WTC11 (cell line): ENCODE measurements at regions not wholly inside any gene's neighbourhood (a gene's known extent, or its start where the extent isn't known, plus 50 kb on each side); places are given as distances from the start of the nearest gene placed in this dataset.

Source experiments
- ATAC-seq: fragments of 200-7000 bp; cut with Tn5 transposase; 2 replicates; pipeline ENCODE4 v1.10.0; 2021; ENCODE audit warnings: mild to moderate bottlenecking, moderate library complexity
- CTCF ChIA-PET: fragments of 300-600 bp; sonication (Branson Sonifier 250); formaldehyde crosslinking; loops from one replicate; lab custom pipeline; 2021; ENCODE audit warnings: antibody characterized with exemption; lab: Charles Lee
- POLR2A ChIA-PET: fragments of 350-600 bp; sonication (Branson Sonifier 250); formaldehyde crosslinking; loops from one replicate; lab custom pipeline; 2021; ENCODE audit warnings: antibody characterized with exemption; lab: Charles Lee
- DNase-seq: peaks from one replicate; pipeline ENCODE4 v3.0.0; 2021; ENCODE audit warnings: low spot score
- H3K27ac Mint-ChIP-seq: 2 replicates; pipeline ENCODE4 v1.8.0; 2021; ENCODE audit warnings: mixed read lengths
- H3K27me3 Mint-ChIP-seq: 2 replicates; pipeline ENCODE4 v1.8.0; 2021; ENCODE audit warnings: low read depth, mild to moderate bottlenecking, moderate library complexity, mixed read lengths
- H3K36me3 Mint-ChIP-seq: 2 replicates; pipeline ENCODE4 v1.8.0; 2021; ENCODE audit warnings: mixed read lengths
- H3K4me1 Mint-ChIP-seq: 2 replicates; pipeline ENCODE4 v1.8.0; 2022; ENCODE audit warnings: mixed read lengths
- H3K4me3 Mint-ChIP-seq: 2 replicates; pipeline ENCODE4 v1.8.0; 2021; ENCODE audit warnings: mild to moderate bottlenecking, moderate library complexity, mixed read lengths
- H3K9me3 Mint-ChIP-seq: 2 replicates; pipeline ENCODE4 v1.8.0; 2021; ENCODE audit warnings: mixed read lengths
- ATF1 ChIP-seq: sonication (generic); formaldehyde crosslinking; IDR thresholded peaks from 2 replicates; pipeline ENCODE4 v1.8.1; 2023; ENCODE audit warnings: mild to moderate bottlenecking, moderate library complexity, missing genetic modification reagents
- EMX1 ChIP-seq: fragments of 250-450 bp; sonication (Bioruptor Pico); IDR thresholded peaks from 2 replicates; pipeline ENCODE4 v1.8.0; 2021; ENCODE audit warnings: mild to moderate bottlenecking
- FOXJ3 ChIP-seq: sonication (generic); formaldehyde crosslinking; IDR thresholded peaks from 2 replicates; pipeline ENCODE4 v1.9.0; 2021; ENCODE audit warnings: missing genetic modification reagents, mild to moderate bottlenecking, borderline replicate concordance
- FOXP1 ChIP-seq: sonication (generic); formaldehyde crosslinking; IDR thresholded peaks from 2 replicates; pipeline ENCODE4 v1.8.0; 2022; ENCODE audit warnings: missing genetic modification reagents, mild to moderate bottlenecking, moderate library complexity, borderline replicate concordance
- GRHL2 ChIP-seq: fragments of 250-450 bp; sonication (Bioruptor Pico); IDR thresholded peaks from 2 replicates; pipeline ENCODE4 v1.8.0; 2022; ENCODE audit warnings: mild to moderate bottlenecking, moderate library complexity; ENCODE audit not compliant: insufficient replicate concordance, severe bottlenecking
- IRF2 ChIP-seq: sonication (generic); formaldehyde crosslinking; IDR thresholded peaks from 2 replicates; pipeline ENCODE4 v1.8.0; 2022; ENCODE audit warnings: low read depth, missing genetic modification reagents, borderline replicate concordance
- MXD4 ChIP-seq: fragments of 250-450 bp; sonication (Bioruptor Pico); IDR thresholded peaks from 2 replicates; pipeline ENCODE4 v1.8.0; 2021; ENCODE audit warnings: mild to moderate bottlenecking, moderate library complexity, borderline replicate concordance
- TCF7 ChIP-seq: sonication (generic); formaldehyde crosslinking; IDR thresholded peaks from 2 replicates; pipeline ENCODE4 v1.8.0; 2022; ENCODE audit warnings: mild to moderate bottlenecking, low read depth, missing genetic modification reagents, moderate library complexity
- ZNF219 ChIP-seq: sonication (generic); formaldehyde crosslinking; IDR thresholded peaks from 2 replicates; pipeline ENCODE4 v1.8.0; 2023; ENCODE audit warnings: missing genetic modification reagents, mild to moderate bottlenecking, borderline replicate concordance
- ZNF317 ChIP-seq: sonication (generic); formaldehyde crosslinking; IDR thresholded peaks from 2 replicates; pipeline ENCODE4 v1.8.1; 2023; ENCODE audit warnings: low read depth, mild to moderate bottlenecking, moderate library complexity, missing genetic modification reagents, borderline replicate concordance
- ZNF425 ChIP-seq: fragments of 250-450 bp; sonication (Bioruptor Pico); conservative IDR thresholded peaks from 2 replicates; pipeline ENCODE4 v1.9.0; 2021; ENCODE audit warnings: mild to moderate bottlenecking
- ZNF512 ChIP-seq: sonication (generic); formaldehyde crosslinking; IDR thresholded peaks from 2 replicates; pipeline ENCODE4 v1.8.1; 2022; ENCODE audit warnings: missing genetic modification reagents, borderline replicate concordance
- ZNF671 ChIP-seq: fragments of 250-450 bp; sonication (Bioruptor Pico); IDR thresholded peaks from 2 replicates; pipeline ENCODE4 v1.8.0; 2021; ENCODE audit warnings: mild to moderate bottlenecking
- TF ChIP-seq, protein P1 (sequence below): sonication (generic); formaldehyde crosslinking; IDR thresholded peaks from 2 replicates; pipeline ENCODE4 v1.8.1; 2023; ENCODE audit warnings: mild to moderate bottlenecking, moderate library complexity, missing genetic modification reagents
- TF ChIP-seq, protein P2 (sequence below): sonication (generic); formaldehyde crosslinking; IDR thresholded peaks from 2 replicates; pipeline ENCODE4 v1.8.0; 2022; ENCODE audit warnings: mild to moderate bottlenecking, missing genetic modification reagents
- TF ChIP-seq, protein P3 (sequence below): sonication (generic); formaldehyde crosslinking; IDR thresholded peaks from 2 replicates; pipeline ENCODE4 v1.8.1; 2022; ENCODE audit warnings: mild to moderate bottlenecking, missing genetic modification reagents, moderate library complexity, borderline replicate concordance

DNA sequence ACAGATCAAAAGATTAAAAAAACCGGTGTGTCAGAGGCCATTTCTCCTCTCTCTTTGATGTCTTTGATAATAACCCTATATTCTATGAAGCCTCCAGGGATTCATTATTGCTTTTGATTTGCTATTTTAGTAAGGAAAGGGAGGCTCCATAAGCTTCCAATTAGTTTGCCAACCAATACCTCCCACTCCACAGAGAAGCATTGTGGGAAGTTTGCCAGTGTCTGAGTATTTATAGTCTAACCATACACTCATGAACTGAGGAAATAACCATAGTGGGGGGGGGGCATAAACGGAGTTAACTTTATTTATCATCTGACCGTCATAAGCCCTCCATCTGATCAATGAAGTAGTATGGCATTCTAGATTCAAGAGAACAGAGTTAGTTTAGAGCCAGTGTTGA is 1066.8 kb upstream of the PABPC4L start:
- no peak overlapping the region for H3K4me3 Mint-ChIP-seq
- ChIA-PET CTCF (no interaction called here), POLR2A (no interaction called here)
- no peaks in the 10 kb centered on the region for H3K9me3 Mint-ChIP-seq
- H3K4me1 Mint-ChIP-seq = no peaks in the 10 kb centered on the region
- DNase-seq (no peak), ATAC-seq (no peak)
- no peak overlapping the region for H3K27ac Mint-ChIP-seq
- H3K27me3 Mint-ChIP-seq = no peaks in the 10 kb centered on the region
- no peaks in the 10 kb centered on the region for H3K36me3 Mint-ChIP-seq
- TF ChIP-seq FOXP1 (CRISPR knock-in tag) = no peak
- TF ChIP-seq, protein P1, sequence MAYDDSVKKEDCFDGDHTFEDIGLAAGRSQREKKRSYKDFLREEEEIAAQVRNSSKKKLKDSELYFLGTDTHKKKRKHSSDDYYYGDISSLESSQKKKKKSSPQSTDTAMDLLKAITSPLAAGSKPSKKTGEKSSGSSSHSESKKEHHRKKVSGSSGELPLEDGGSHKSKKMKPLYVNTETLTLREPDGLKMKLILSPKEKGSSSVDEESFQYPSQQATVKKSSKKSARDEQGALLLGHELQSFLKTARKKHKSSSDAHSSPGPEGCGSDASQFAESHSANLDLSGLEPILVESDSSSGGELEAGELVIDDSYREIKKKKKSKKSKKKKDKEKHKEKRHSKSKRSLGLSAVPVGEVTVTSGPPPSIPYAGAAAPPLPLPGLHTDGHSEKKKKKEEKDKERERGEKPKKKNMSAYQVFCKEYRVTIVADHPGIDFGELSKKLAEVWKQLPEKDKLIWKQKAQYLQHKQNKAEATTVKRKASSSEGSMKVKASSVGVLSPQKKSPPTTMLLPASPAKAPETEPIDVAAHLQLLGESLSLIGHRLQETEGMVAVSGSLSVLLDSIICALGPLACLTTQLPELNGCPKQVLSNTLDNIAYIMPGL = no peak
- TF ChIP-seq, protein P2, sequence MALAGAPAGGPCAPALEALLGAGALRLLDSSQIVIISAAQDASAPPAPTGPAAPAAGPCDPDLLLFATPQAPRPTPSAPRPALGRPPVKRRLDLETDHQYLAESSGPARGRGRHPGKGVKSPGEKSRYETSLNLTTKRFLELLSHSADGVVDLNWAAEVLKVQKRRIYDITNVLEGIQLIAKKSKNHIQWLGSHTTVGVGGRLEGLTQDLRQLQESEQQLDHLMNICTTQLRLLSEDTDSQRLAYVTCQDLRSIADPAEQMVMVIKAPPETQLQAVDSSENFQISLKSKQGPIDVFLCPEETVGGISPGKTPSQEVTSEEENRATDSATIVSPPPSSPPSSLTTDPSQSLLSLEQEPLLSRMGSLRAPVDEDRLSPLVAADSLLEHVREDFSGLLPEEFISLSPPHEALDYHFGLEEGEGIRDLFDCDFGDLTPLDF (CRISPR knock-in tag) = no peak
- TF ChIP-seq FOXJ3 (CRISPR knock-in tag) = no peak
- no peak for TF ChIP-seq ZNF317 (CRISPR knock-in tag)
- no peak for TF ChIP-seq EMX1
- TF ChIP-seq MXD4 (CRISPR knock-in tag) = no peak
- no peak for TF ChIP-seq ATF1 (CRISPR knock-in tag)
- no peak for TF ChIP-seq GRHL2 (CRISPR knock-in tag)
- TF ChIP-seq ZNF425 = no peak
- no peak for TF ChIP-seq TCF7 (CRISPR knock-in tag)
- TF ChIP-seq ZNF219 (CRISPR knock-in tag) = no peak
- TF ChIP-seq ZNF671 (CRISPR knock-in tag) = no peak

GRCh38 chr4:135267148-135267865 is 1065.7 kb upstream of the PABPC4L start:
- Mint-ChIP-seq H3K4me1 (no peaks in the 10 kb centered on the region), H3K4me3 (no peak overlapping the region)
- no peak for DNase-seq
- ChIA-PET POLR2A (no interaction called here), CTCF (no interaction called here)
- no peak for ATAC-seq
- TF ChIP-seq, protein P3, sequence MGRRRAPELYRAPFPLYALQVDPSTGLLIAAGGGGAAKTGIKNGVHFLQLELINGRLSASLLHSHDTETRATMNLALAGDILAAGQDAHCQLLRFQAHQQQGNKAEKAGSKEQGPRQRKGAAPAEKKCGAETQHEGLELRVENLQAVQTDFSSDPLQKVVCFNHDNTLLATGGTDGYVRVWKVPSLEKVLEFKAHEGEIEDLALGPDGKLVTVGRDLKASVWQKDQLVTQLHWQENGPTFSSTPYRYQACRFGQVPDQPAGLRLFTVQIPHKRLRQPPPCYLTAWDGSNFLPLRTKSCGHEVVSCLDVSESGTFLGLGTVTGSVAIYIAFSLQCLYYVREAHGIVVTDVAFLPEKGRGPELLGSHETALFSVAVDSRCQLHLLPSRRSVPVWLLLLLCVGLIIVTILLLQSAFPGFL = no peak
- TF ChIP-seq IRF2 (no peak), ZNF512 (CRISPR knock-in tag) (no peak)
- TF ChIP-seq, all 79 proteins: peak for 0
- Mint-ChIP-seq H3K27ac (no peak overlapping the region), H3K9me3 (no peaks in the 10 kb centered on the region), H3K36me3 (no peaks in the 10 kb centered on the region), H3K27me3 (no peaks in the 10 kb centered on the region)
